Heart left ventricle (tissue), 13 donors: ENCODE measurements at regions not wholly inside any gene's neighbourhood (a gene's known extent, or its start where the extent isn't known, plus 50 kb on each side); places are given as distances from the start of the nearest gene placed in this dataset.

Experiments
- POLR2A ChIP-seq, 2 donors: fragments of 450-650 bp; IDR thresholded peaks; one replicate each; pipeline ENCODE4 v1.6.1; 2017; ENCODE audit warnings: antibody characterized with exemption in 2 of 2, mild to moderate bottlenecking in 2 of 2, moderate library complexity in 2 of 2
- TF ChIP-seq, protein P1 (sequence below), 12 donors: fragments of 200-600 bp; sonication (generic) in 4 of 12; IDR thresholded peaks; one replicate each; pipeline versions ENCODE4 v1.5.0 to v1.8.0; 2018 to 2022; ENCODE audit warnings: antibody characterized with exemption in 12 of 12, mild to moderate bottlenecking in 5 of 12
- donor health status: ischemic (EF 13 %, LVEDD 7.1; RV severe dilation, severe dysfunction).
- donor health status: DM: no; HTN: yes; CAD: no.
- donor health status: DM: no; HTN: no; CAD: no.
- donor health status: ischemic (EF 25% LVEDD 6.9; RV normal size, moderate dysfunction).
- donor health status: ischemic (EF 25% LVEDD 5.7; RV mildly dilated, moderate dysfunction).
- donor health status: ischemic (EF 35%, LVEDD 5.7; RV mildly dilated, moderate dysfunction).
- donor health status: nonischemic (EF 11% LVEDD 7.7; RV severe dilation, severe dysfunction).
- donor health status: DM: yes; HTN: yes; CAD: no.
- donor health status: PGD.
- donor health status: ischemic (EF 29% LVEDD 5.4; RV normal size, mild dysfunction).
- donor health status: nonischemic (EF 23%, LVEDD 6.1; RV moderate dilation, normal function).

DNA sequence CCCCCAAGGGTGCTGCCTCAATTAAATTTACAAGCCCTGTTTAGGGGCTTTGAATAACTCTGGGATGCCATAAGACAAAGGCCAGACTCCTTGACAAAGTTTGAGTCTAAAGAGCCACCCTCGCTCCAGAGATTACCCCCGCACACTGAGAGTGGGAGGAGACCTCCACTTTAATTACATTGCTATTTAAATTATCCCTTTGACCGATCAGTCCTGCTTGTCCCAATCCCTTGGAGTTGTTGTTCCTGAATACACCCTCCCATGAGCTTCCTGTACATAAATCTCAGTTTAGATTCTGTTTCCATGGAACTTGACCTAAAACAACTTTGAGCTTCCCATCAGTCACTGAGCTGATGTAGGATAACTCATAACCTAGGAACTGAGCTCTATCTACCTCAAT lies 596.3 kb downstream of the PYDC2 start:
- TF ChIP-seq, protein P1, sequence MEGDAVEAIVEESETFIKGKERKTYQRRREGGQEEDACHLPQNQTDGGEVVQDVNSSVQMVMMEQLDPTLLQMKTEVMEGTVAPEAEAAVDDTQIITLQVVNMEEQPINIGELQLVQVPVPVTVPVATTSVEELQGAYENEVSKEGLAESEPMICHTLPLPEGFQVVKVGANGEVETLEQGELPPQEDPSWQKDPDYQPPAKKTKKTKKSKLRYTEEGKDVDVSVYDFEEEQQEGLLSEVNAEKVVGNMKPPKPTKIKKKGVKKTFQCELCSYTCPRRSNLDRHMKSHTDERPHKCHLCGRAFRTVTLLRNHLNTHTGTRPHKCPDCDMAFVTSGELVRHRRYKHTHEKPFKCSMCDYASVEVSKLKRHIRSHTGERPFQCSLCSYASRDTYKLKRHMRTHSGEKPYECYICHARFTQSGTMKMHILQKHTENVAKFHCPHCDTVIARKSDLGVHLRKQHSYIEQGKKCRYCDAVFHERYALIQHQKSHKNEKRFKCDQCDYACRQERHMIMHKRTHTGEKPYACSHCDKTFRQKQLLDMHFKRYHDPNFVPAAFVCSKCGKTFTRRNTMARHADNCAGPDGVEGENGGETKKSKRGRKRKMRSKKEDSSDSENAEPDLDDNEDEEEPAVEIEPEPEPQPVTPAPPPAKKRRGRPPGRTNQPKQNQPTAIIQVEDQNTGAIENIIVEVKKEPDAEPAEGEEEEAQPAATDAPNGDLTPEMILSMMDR (IDR thresholded peaks at IDR 0.05), result no peak
- no peak for TF ChIP-seq POLR2A (IDR thresholded peaks at IDR 0.05)
